ENCODE measurements at regions not wholly inside any gene's neighbourhood (a gene's known extent, or its start where the extent isn't known, plus 50 kb on each side); places are given as distances from the start of the nearest gene placed in this dataset.

GRCh38 chr11:27907091-27907490 lies 200.9 kb downstream of the KIF18A start:
- no peak for DNase-seq (ENCODE audit: low read depth)

- DNase-seq (ENCODE audit: low read depth) = peak; percentile 52
Measured at GRCh38 chr11:27904358-27905055, 203.4 kb downstream of the KIF18A start.

- DNase-seq (ENCODE audit: low read depth) = peak; percentile 43
Measured at GRCh38 chr11:27902981-27903624, 202.8 kb upstream of the BDNF start.

GRCh38 chr11:27898166-27898565 lies 197.9 kb upstream of the BDNF start:
- DNase-seq (ENCODE audit: low read depth) = no peak

- no peak for DNase-seq (ENCODE audit: low read depth)
Measured at GRCh38 chr11:27896096-27896495, 195.8 kb upstream of the BDNF start.

GRCh38 chr11:27894552-27894951 lies 194.3 kb upstream of the BDNF start:
- no peak for DNase-seq (ENCODE audit: low read depth)

- DNase-seq (ENCODE audit: low read depth) = no peak
Measured at GRCh38 chr11:27886857-27887256, 186.6 kb upstream of the BDNF start.

GRCh38 chr11:27882066-27882697 lies 181.9 kb upstream of the BDNF start:
- DNase-seq (ENCODE audit: low read depth) = no peak

- no peak for DNase-seq (ENCODE audit: low read depth)
Measured at GRCh38 chr11:27875831-27876775, 175.8 kb upstream of the BDNF start.

GRCh38 chr11:27874998-27875830 lies 175.0 kb upstream of the BDNF start:
- no peak for DNase-seq (ENCODE audit: low read depth)

GRCh38 chr11:27873664-27874063 lies 173.4 kb upstream of the BDNF start:
- no peak for DNase-seq (ENCODE audit: low read depth)

- DNase-seq (ENCODE audit: low read depth) = no peak
Measured at GRCh38 chr11:27871056-27871455, 170.8 kb upstream of the BDNF start.

- DNase-seq (ENCODE audit: low read depth) = no peak
Measured at GRCh38 chr11:27869701-27870100, 169.4 kb upstream of the BDNF start.

GRCh38 chr11:27868709-27869108 lies 168.5 kb upstream of the BDNF start:
- no peak for DNase-seq (ENCODE audit: low read depth)

GRCh38 chr11:27868226-27868625 lies 168.0 kb upstream of the BDNF start:
- no peak for DNase-seq (ENCODE audit: low read depth)

GRCh38 chr11:27865105-27865504 lies 164.8 kb upstream of the BDNF start:
- no peak for DNase-seq (ENCODE audit: low read depth)

GRCh38 chr11:27864611-27865010 lies 164.4 kb upstream of the BDNF start:
- no peak for DNase-seq (ENCODE audit: low read depth)

GRCh38 chr11:27864091-27864491 lies 163.8 kb upstream of the BDNF start:
- DNase-seq (ENCODE audit: low read depth) = no peak

- DNase-seq (ENCODE audit: low read depth) = no peak
Measured at GRCh38 chr11:27863637-27864036, 163.4 kb upstream of the BDNF start.

GRCh38 chr11:27861706-27862430 lies 161.6 kb upstream of the BDNF start:
- peak; percentile 64 for DNase-seq (ENCODE audit: low read depth)

- DNase-seq (ENCODE audit: low read depth) = no peak
Measured at GRCh38 chr11:27860811-27861210, 160.6 kb upstream of the BDNF start.
